PC-3 (cell line): ENCODE measurements at regions not wholly inside any gene's neighbourhood (a gene's known extent, or its start where the extent isn't known, plus 50 kb on each side); places are given as distances from the start of the nearest gene placed in this dataset.

Experiments
- ATAC-seq: fragments of 200-7000 bp; cut with Tn5 transposase; 2 replicates; pipeline ENCODE4 v1.9.1; 2020; ENCODE audit warnings: mild to moderate bottlenecking, moderate library complexity
- BruUV-seq: library from RNA; stranded (reverse); fragments of 400-500 nt; replicated peaks from 2 replicates; lab custom pipeline; 2021; lab: Mats Ljungman, UMichigan
- CTCF ChIA-PET: fragments of 300-600 bp; sonication (Branson Sonifier 250); formaldehyde crosslinking; loops from one replicate; lab custom pipeline; 2022; ENCODE audit warnings: antibody characterized with exemption; lab: Charles Lee
- POLR2A ChIA-PET: fragments of 300-600 bp; sonication (Branson Sonifier 250); formaldehyde crosslinking; loops from one replicate; lab custom pipeline; 2022; ENCODE audit warnings: antibody characterized with exemption; ENCODE audit not compliant: unreplicated experiment; lab: Charles Lee
- DNase-seq: peaks from one replicate; pipeline ENCODE4 v3.0.0-alpha.2; 2015
- H2AFZ ChIP-seq: fragments of 300-600 bp; sonication (generic); 2 replicates; pipeline ENCODE4 v1.6.0; 2016; ENCODE audit warnings: antibody characterized with exemption, low read length
- H3F3A ChIP-seq: fragments of 300-600 bp; sonication (generic); one replicate; pipeline ENCODE4 v1.6.0; 2017; ENCODE audit warnings: antibody characterized with exemption, low read length, control low read depth, mild to moderate bottlenecking; ENCODE audit not compliant: unreplicated experiment
- H3K27ac ChIP-seq: fragments of 300-600 bp; sonication (generic); 2 replicates; pipeline ENCODE4 v1.5.1; 2016; ENCODE audit warnings: mild to moderate bottlenecking, low read length
- H3K27me3 ChIP-seq: fragments of 300-600 bp; sonication (generic); 2 replicates; pipeline ENCODE4 v1.6.1; 2016; ENCODE audit warnings: low read length, mixed read lengths
- H3K36me3 ChIP-seq: fragments of 300-600 bp; sonication (generic); 2 replicates; pipeline ENCODE4 v1.6.1; 2016; ENCODE audit warnings: low read depth, mixed run types, low read length, mixed read lengths
- H3K4me1 ChIP-seq: fragments of 300-600 bp; sonication (generic); 2 replicates; pipeline ENCODE4 v1.5.1; 2016; ENCODE audit warnings: low read length; ENCODE audit not compliant: insufficient read depth
- H3K4me2 ChIP-seq: fragments of 300-600 bp; sonication (generic); 2 replicates; pipeline ENCODE4 v1.6.0; 2016; ENCODE audit warnings: low read length
- H3K4me3 ChIP-seq: fragments of 300-600 bp; sonication (generic); 2 replicates; pipeline ENCODE4 v1.5.1; 2016; ENCODE audit warnings: mild to moderate bottlenecking, low read length, mixed read lengths
- H3K79me2 ChIP-seq: fragments of 300-600 bp; sonication (generic); 2 replicates; pipeline ENCODE4 v1.6.1; 2017; ENCODE audit warnings: low read length, mixed read lengths
- H3K9ac ChIP-seq: fragments of 300-600 bp; sonication (generic); 2 replicates; pipeline ENCODE4 v1.6.0; 2016; ENCODE audit warnings: mild to moderate bottlenecking, low read length
- H3K9me2 ChIP-seq: fragments of 300-600 bp; sonication (generic); replicated peaks from 2 replicates; pipeline ENCODE4 v1.6.1; 2016; ENCODE audit warnings: mixed run types, low read length, mixed read lengths
- H3K9me3 ChIP-seq: fragments of 300-600 bp; sonication (generic); 2 replicates; pipeline ENCODE4 v1.6.1; 2016; ENCODE audit warnings: low read length, mixed read lengths
- H4K20me1 ChIP-seq: fragments of 300-600 bp; sonication (generic); 2 replicates; pipeline ENCODE4 v1.6.1; 2016; ENCODE audit warnings: low read length, mixed read lengths
- CTCF ChIP-seq: fragments of 300-600 bp; sonication (generic); conservative IDR thresholded peaks from 2 replicates; pipeline ENCODE4 v1.5.1; 2017; ENCODE audit warnings: antibody characterized with exemption, low read depth, mild to moderate bottlenecking, low read length
- EZH2 ChIP-seq: fragments of 300-600 bp; sonication (generic); IDR thresholded peaks from one replicate; pipeline ENCODE4 v1.6.1; 2017; ENCODE audit warnings: antibody characterized with exemption, mild to moderate bottlenecking, low read length; ENCODE audit not compliant: unreplicated experiment
- EZH2phosphoT487 ChIP-seq: fragments of 300-600 bp; sonication (generic); IDR thresholded peaks from 2 replicates; pipeline ENCODE4 v1.6.1; 2018; ENCODE audit warnings: mild to moderate bottlenecking, antibody characterized with exemption, low read length, borderline replicate concordance
- intact Hi-C: fragments of 100-400 bp; cut with micrococcal nuclease; formaldehyde crosslinking; loops from 2 replicates; pipeline ENCODE4 v1.9.0; 2023

- no peaks in the 10 kb centered on the region for H3F3A ChIP-seq
- no peaks in the 10 kb centered on the region for H4K20me1 ChIP-seq
- no peaks in the 10 kb centered on the region for H3K27me3 ChIP-seq
- H3K9me2 ChIP-seq, result no peaks in the 10 kb centered on the region
- no peak overlapping the region for H3K9ac ChIP-seq
- no peaks in the 10 kb centered on the region for H3K79me2 ChIP-seq
- ATAC-seq (no peak), DNase-seq (no peak)
- H3K9me3 ChIP-seq, result 0 out of 2 replicates have a peak, but pooled peaks cover 5% of the 10 kb centered on the region
- no TSS peak for BruUV-seq
- H3K36me3 ChIP-seq, result no peaks in the 10 kb centered on the region
- no peak overlapping the region for H3K4me2 ChIP-seq
- intact Hi-C loops, result no loop called here
- no peak overlapping the region for H3K27ac ChIP-seq
- POLR2A ChIA-PET, result no interaction called here
- TF ChIP-seq CTCF (no peak), EZH2 (no peak), EZH2phosphoT487 (no peak)
- no peak overlapping the region for H2AFZ ChIP-seq
- H3K4me1 ChIP-seq, result no peaks in the 10 kb centered on the region
- CTCF ChIA-PET, result no interaction called here
- no peak overlapping the region for H3K4me3 ChIP-seq
These were observed 535.9 kb upstream of the ADAMTS5 start for GRCh38 chr21:27502801-27503200.

- no peak overlapping the region for H2AFZ ChIP-seq
- TF ChIP-seq EZH2phosphoT487 (no peak), CTCF (no peak), EZH2 (no peak)
These were observed 531.1 kb upstream of the ADAMTS5 start for GRCh38 chr21:27498025-27498424.

GRCh38 chr21:27495836-27496235 is 528.9 kb upstream of the ADAMTS5 start:
- Histone ChIP-seq H2AFZ (no peak overlapping the region), H3K4me2 (no peak overlapping the region), H3K4me3 (no peak overlapping the region), H4K20me1 (no peaks in the 10 kb centered on the region), H3K9me2 (no peaks in the 10 kb centered on the region), H3K27me3 (no peaks in the 10 kb centered on the region), H3K36me3 (no peaks in the 10 kb centered on the region), H3K4me1 (no peaks in the 10 kb centered on the region), H3K27ac (no peak overlapping the region), H3K79me2 (no peaks in the 10 kb centered on the region), H3K9ac (no peak overlapping the region), H3F3A (no peaks in the 10 kb centered on the region), H3K9me3 (no peaks in the 10 kb centered on the region)
- ChIA-PET POLR2A (no interaction called here), CTCF (interaction anchor here (1.0 kb wide), 1 partner anchor 205 kb away, joined by 3 read pairs; no protein-coding TSS in a partner anchor)
- no peak for DNase-seq
- ATAC-seq, result no peak
- BruUV-seq, result no TSS peak
- intact Hi-C loops, result no loop called here
- TF ChIP-seq EZH2, result no peak
- no peak for TF ChIP-seq EZH2phosphoT487
- no peak for TF ChIP-seq CTCF

More at GRCh38 chr21:27498025-27498424, 531.1 kb upstream of the ADAMTS5 start:
- Histone ChIP-seq H3K9ac (no peak overlapping the region), H3K36me3 (no peaks in the 10 kb centered on the region), H3K4me2 (no peak overlapping the region), H3K4me1 (no peaks in the 10 kb centered on the region), H3K9me2 (no peaks in the 10 kb centered on the region), H4K20me1 (no peaks in the 10 kb centered on the region), H3F3A (no peaks in the 10 kb centered on the region), H3K27ac (no peak overlapping the region), H3K4me3 (no peak overlapping the region), H3K27me3 (no peaks in the 10 kb centered on the region), H3K9me3 (no peaks in the 10 kb centered on the region), H3K79me2 (no peaks in the 10 kb centered on the region)
- BruUV-seq, result no TSS peak
- ATAC-seq, result peak; percentile 22; the same call in 1 of the 2 replicates
- intact Hi-C loops, result no loop called here
- ChIA-PET CTCF (no interaction called here), POLR2A (no interaction called here)
- DNase-seq, result no peak
